Activated T-cell treated with anti-CD3 and anti-CD28 coated beads, Interleukin-2, amount 50 U/mL, for 72 hours (primary cell): ENCODE measurements at regions not wholly inside any gene's neighbourhood (a gene's known extent, or its start where the extent isn't known, plus 50 kb on each side); places are given as distances from the start of the nearest gene placed in this dataset.

Experiments used
- ATAC-seq, 2 donors: fragments of 150-1000 bp; cut with Tn5 transposase; replicated peaks in 1 of 2; 2 replicates each; pipeline ENCODE4 v1.10.0; 2021; ENCODE audit warnings: moderate library complexity in 2 of 2, mild to moderate bottlenecking in 1 of 2
- DNase-seq, 2 donors: peaks; one replicate each; pipeline ENCODE4 v3.0.0; 2021 to 2022; ENCODE audit warnings: mixed read lengths in 1 of 2
- H3K27ac Mint-ChIP-seq: one replicate; pipeline ENCODE4 v1.8.0; 2022; ENCODE audit warnings: mild to moderate bottlenecking, moderate library complexity, mixed read lengths
- H3K27me3 Mint-ChIP-seq: one replicate; pipeline ENCODE4 v1.8.0; 2022; ENCODE audit warnings: low read depth, mixed read lengths
- H3K36me3 Mint-ChIP-seq, 2 donors: one replicate each; pipeline ENCODE4 v1.8.0; 2022; ENCODE audit warnings: mixed read lengths in 2 of 2, mild to moderate bottlenecking in 1 of 2; ENCODE audit not compliant: insufficient read depth in 2 of 2
- H3K4me1 Mint-ChIP-seq: one replicate; pipeline ENCODE4 v1.8.0; 2022; ENCODE audit warnings: low read depth, mixed read lengths
- H3K4me3 Mint-ChIP-seq, 2 donors: one replicate each; pipeline ENCODE4 v1.8.0; 2022; ENCODE audit warnings: mild to moderate bottlenecking in 2 of 2, mixed read lengths in 2 of 2, moderate library complexity in 2 of 2
- H3K9me3 Mint-ChIP-seq, 2 donors: one replicate each; pipeline ENCODE4 v1.8.0; 2022; ENCODE audit warnings: mixed read lengths in 2 of 2

DNA sequence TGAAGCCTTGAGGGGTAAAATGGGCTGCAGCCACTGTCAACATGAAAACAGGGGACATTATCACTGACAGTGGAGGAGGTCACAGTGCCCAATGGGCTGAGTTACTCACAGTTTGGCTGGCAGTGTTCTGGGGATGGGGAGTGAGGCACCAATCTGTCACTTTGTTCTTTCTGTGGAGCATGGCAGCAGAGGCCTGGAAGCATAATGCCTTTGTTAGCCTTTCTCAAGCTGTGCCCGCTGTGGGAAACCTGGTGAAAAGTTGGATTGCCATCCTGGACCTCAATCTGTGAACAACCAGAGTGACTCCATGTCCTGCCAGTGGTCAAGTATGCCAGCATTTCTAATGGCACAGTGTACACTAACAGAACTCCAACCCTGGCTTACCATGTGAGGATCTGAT is 143.6 kb downstream of the OR2B2 start:
- DNase-seq (no peak), ATAC-seq (no peak)
- Mint-ChIP-seq H3K4me3 (no peak overlapping the region), H3K36me3 (no peaks in the 10 kb centered on the region), H3K4me1 (peaks cover 6% of the 10 kb centered on the region), H3K27ac (no peak overlapping the region), H3K27me3 (peaks cover 27% of the 10 kb centered on the region), H3K9me3 (no peaks in the 10 kb centered on the region)

DNA sequence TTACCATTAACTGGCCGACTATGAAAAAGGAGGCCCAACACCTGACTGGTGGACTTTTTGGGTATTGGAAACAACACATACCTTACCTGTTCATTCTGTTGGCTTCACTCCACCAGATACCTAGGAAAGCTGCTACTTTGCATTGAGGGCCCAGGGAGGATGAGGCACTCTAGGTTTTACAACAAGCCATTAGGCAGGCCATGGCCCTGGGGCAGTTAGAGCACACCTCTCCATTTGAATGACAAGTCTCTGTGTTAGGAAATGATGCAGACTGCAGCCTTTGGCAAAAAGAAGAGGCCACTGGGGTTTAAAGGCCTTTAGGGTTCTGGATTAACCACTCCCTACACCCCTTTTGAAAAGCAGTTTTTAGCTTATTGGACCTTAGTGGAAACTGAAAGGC is 144.3 kb downstream of the OR2B2 start:
- peaks cover 6% of the 10 kb centered on the region for H3K4me1 Mint-ChIP-seq
- DNase-seq (no peak), ATAC-seq (no peak)
- no peak overlapping the region for H3K4me3 Mint-ChIP-seq
- peaks cover 26% of the 10 kb centered on the region for H3K27me3 Mint-ChIP-seq
- no peak overlapping the region for H3K27ac Mint-ChIP-seq
- H3K36me3 Mint-ChIP-seq: no peaks in the 10 kb centered on the region
- no peaks in the 10 kb centered on the region for H3K9me3 Mint-ChIP-seq

DNA sequence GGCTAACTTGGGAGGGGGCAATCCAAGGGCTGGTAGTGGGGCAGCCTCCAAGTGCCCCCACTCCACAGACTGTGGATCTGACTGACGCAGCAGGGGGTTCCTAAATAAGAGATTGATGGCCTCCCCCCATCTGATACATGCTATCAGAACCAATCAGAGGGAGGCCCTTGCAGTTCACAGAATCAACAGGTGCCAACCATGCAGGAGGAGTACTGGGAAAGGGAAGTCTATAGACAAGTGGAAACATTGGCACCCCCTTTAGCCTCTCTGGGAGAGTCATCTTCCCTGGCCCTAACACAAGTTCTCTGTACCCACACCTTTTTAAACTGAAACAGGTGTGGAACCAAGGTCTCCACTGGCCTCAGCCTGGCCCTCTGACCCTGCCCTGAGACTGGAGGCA is 145.8 kb downstream of the OR2B2 start:
- H3K27me3 Mint-ChIP-seq: peaks cover 16% of the 10 kb centered on the region
- H3K9me3 Mint-ChIP-seq: no peaks in the 10 kb centered on the region
- DNase-seq (no peak), ATAC-seq (no peak)
- no peaks in the 10 kb centered on the region for H3K4me1 Mint-ChIP-seq
- H3K36me3 Mint-ChIP-seq: no peaks in the 10 kb centered on the region
- no peak overlapping the region for H3K4me3 Mint-ChIP-seq
- no peak overlapping the region for H3K27ac Mint-ChIP-seq

DNA sequence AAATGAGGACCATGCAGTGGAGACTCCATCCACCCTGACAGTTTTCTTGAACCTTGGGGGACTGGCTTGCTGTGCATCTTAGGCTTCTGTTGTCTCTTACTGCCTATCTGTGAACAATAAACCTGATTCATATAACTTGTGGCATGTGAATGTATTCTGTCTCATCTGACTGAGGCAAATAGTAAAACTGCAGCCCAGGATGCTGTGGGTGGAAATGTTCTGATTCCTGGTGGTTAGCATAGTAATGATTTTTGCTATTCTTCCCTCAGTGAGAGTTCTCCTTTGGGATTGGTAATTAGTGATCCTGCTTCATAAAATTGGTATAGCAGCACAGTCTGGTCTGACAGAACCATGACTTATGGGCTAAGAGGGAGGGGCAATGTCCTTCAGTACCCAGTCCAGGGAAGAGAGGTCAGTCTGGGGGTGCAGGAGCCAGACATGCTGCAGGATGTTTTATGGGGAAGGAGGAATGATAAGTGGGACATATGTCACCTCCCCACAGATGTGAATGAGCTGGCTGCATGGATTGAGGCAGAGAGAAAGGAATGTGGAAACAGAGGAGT is 147.1 kb downstream of the OR2B2 start:
- Mint-ChIP-seq H3K27me3 (peaks cover 6% of the 10 kb centered on the region), H3K36me3 (no peaks in the 10 kb centered on the region), H3K9me3 (no peaks in the 10 kb centered on the region), H3K4me1 (no peaks in the 10 kb centered on the region), H3K27ac (no peak overlapping the region), H3K4me3 (no peak overlapping the region)
- ATAC-seq: no peak
- no peak for DNase-seq

DNA sequence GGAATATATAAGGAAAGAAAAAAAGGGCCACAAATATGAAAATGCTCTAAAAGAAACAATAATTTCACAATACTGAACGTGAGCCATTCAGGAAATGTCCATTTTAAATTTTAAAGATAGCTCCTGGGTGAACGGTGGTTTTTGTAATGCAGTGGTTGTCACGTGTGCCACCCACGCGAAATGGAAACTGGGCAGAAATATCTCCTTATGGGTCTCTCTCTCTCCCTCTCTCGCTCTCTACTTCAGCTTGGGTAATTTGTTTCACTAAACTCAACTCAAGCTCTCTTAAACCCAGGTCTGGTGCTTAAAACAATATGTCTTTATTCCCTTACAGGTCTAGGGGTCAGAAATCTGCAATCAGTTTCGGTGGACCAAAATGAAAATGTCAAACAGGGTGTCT is 150.8 kb downstream of the OR2B2 start:
- Mint-ChIP-seq H3K9me3 (no peaks in the 10 kb centered on the region), H3K27me3 (peaks cover 6% of the 10 kb centered on the region), H3K36me3 (no peaks in the 10 kb centered on the region), H3K4me3 (peak overlapping the region; percentile 27 to 92), H3K27ac (peak overlapping the region; percentile 88), H3K4me1 (peaks cover 17% of the 10 kb centered on the region)
- peak in 1 of 2 donors; percentile 17 for ATAC-seq
- DNase-seq: peak in 1 of 2 donors; percentile 43

DNA sequence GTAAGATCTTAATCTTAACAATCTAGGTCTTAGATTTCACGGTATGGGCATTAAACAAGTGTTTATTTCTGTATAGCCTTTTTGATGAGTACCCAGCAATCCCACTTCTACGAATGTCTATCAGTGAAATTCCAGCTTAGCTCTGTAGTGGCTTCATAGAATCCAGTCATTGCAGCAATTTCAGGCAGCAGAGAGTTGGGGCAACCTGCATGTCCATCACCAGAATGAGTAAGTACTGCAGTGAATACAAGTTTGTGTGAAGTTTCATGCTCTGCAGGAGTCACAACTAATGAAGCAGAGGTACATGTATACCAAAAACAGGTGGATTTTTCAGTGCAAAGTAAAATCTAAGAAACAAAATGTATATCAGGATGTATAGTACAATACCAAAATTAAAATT is 151.7 kb downstream of the OR2B2 start:
- Mint-ChIP-seq H3K9me3 (no peaks in the 10 kb centered on the region), H3K27me3 (peaks cover 5% of the 10 kb centered on the region), H3K4me3 (peak overlapping the region in 1 of 2 donors; percentile 92)

DNA sequence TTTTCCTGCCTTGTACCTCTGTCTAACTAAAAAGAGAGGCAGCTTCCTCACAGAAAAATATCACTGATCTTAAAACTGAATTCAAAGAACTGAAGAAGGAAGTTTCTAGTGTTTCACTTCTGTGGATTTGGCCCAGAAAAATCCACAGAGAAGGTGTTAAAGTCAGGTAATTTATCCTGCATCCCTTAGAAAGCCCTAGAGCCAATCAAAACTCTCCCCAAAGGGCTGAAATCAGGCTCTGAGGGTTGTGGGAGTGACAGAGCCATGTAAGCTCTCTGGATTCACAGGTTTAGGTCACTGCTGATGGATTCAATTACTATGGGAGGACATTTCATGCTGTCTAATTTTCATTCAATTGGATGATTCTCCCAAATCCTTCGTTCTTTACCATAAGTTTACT is 152.3 kb downstream of the OR2B2 start:
- Mint-ChIP-seq H3K27ac (peak overlapping the region; percentile 78), H3K27me3 (no peaks in the 10 kb centered on the region), H3K4me1 (peaks cover 27% of the 10 kb centered on the region), H3K9me3 (no peaks in the 10 kb centered on the region), H3K36me3 (no peaks in the 10 kb centered on the region), H3K4me3 (peak overlapping the region in 1 of 2 donors; percentile 92)
- DNase-seq: no peak
- ATAC-seq: no peak

More for the DNA sequence above, 151.7 kb downstream of the OR2B2 start:
- Mint-ChIP-seq H3K27ac (peak overlapping the region; percentile 78), H3K4me1 (peaks cover 24% of the 10 kb centered on the region), H3K36me3 (no peaks in the 10 kb centered on the region)
- DNase-seq (no peak), ATAC-seq (peak in 1 of 2 donors; percentile 18)

DNA sequence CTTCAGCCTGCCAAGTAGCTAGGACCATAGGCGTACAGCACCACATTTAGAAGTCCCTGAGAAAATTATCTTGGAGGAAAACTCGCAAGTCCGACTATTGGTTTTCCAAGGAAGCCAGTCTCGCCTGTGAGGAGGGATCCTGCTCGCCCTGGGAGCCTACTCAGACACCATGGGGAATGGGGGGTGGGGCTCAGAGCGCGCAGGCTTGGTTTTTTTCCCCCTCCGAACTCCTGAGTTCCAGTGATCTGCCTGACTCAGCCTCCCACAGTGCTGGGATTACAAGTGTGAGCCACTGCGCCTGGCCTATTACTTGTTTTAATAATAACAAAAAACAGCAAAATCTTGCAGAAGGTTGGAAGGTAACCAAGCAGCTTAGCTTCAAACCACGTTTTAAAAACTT is 153.7 kb downstream of the OR2B2 start:
- no peaks in the 10 kb centered on the region for H3K36me3 Mint-ChIP-seq
- ATAC-seq: no peak
- DNase-seq: no peak
- peaks cover 39% of the 10 kb centered on the region for H3K4me1 Mint-ChIP-seq
- no peak overlapping the region for H3K27ac Mint-ChIP-seq
- peak overlapping the region; percentile 90 to 94 for H3K4me3 Mint-ChIP-seq
- H3K9me3 Mint-ChIP-seq: no peaks in the 10 kb centered on the region
- no peaks in the 10 kb centered on the region for H3K27me3 Mint-ChIP-seq

DNA sequence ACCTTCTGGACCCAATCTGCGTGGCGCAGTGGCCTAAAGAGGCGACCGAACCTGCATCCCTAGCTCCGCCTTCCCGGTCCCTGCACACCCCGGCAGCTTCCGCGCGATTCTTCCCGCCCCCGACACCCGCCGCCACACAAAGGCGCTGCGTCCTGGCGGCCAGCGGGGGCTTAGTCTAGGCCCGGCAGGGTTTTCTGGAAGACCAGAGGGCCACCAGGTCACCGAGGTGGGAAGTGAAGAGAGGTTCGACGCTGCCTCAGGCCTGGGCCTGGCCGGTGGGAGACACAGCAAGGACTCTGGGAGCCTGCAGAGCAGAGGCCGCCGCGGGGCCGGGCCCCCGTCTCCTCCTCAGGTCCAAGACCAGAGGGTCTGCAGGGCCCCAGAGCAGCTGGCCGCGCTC is 154.9 kb downstream of the OR2B2 start:
- H3K4me1 Mint-ChIP-seq: peaks cover 42% of the 10 kb centered on the region
- DNase-seq: peak; percentile 70 to 73
- H3K9me3 Mint-ChIP-seq: no peaks in the 10 kb centered on the region
- H3K36me3 Mint-ChIP-seq: peaks cover 0 to 1% of the 10 kb centered on the region in 2 donors
- H3K4me3 Mint-ChIP-seq: peak overlapping the region; percentile 90 to 94
- ATAC-seq: peak; percentile 28 to 41
- H3K27ac Mint-ChIP-seq: peak overlapping the region; percentile 68
- no peaks in the 10 kb centered on the region for H3K27me3 Mint-ChIP-seq

DNA sequence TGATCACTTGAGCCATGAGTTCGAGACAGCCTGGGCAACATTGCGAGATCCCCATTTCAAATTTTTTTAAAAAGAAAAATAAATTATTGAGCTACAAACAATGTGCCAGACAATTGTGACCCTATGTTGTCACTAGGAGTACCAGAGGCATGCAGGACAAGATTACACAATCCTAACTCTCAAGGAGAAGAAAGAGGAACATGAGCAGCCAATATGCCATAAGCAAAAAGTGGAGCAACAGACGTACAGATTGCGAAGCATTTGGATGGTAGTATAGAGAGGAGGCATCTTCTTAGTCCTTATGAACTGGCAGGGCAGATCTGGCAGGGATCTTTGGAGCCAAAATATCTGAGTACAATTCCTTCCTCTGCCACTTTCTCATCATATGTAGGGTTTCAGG is 156.4 kb downstream of the OR2B2 start:
- Mint-ChIP-seq H3K27me3 (no peaks in the 10 kb centered on the region), H3K4me3 (peak overlapping the region in 1 of 2 donors; percentile 94), H3K27ac (no peak overlapping the region), H3K9me3 (no peaks in the 10 kb centered on the region), H3K36me3 (peaks cover 0 to 2% of the 10 kb centered on the region in 2 donors), H3K4me1 (peaks cover 50% of the 10 kb centered on the region)
- DNase-seq: no peak
- ATAC-seq: no peak

DNA sequence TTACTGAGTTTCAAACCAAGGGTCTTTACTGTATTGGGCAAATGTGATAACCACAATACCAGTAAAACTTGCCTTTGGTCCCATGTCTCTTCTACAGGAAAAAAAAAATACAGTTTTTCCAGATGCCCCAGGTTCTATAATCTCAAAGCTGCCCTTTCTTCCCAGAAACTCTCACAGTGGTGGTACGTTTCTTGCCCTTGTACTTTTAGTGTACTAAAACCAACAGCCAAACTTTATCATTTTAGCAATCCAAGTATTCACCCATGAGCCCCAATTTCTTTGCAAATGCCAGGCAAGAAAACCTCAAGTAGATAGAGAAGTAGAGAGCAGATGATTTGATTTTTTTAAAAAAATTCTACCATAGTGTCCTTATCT is 157.8 kb downstream of the OR2B2 start:
- Mint-ChIP-seq H3K9me3 (no peaks in the 10 kb centered on the region), H3K27me3 (peaks cover 2% of the 10 kb centered on the region), H3K4me3 (peak overlapping the region; percentile 57 to 88), H3K36me3 (peaks cover 0 to 2% of the 10 kb centered on the region in 2 donors), H3K4me1 (peaks cover 50% of the 10 kb centered on the region), H3K27ac (no peak overlapping the region)
- no peak for ATAC-seq
- DNase-seq: no peak

DNA sequence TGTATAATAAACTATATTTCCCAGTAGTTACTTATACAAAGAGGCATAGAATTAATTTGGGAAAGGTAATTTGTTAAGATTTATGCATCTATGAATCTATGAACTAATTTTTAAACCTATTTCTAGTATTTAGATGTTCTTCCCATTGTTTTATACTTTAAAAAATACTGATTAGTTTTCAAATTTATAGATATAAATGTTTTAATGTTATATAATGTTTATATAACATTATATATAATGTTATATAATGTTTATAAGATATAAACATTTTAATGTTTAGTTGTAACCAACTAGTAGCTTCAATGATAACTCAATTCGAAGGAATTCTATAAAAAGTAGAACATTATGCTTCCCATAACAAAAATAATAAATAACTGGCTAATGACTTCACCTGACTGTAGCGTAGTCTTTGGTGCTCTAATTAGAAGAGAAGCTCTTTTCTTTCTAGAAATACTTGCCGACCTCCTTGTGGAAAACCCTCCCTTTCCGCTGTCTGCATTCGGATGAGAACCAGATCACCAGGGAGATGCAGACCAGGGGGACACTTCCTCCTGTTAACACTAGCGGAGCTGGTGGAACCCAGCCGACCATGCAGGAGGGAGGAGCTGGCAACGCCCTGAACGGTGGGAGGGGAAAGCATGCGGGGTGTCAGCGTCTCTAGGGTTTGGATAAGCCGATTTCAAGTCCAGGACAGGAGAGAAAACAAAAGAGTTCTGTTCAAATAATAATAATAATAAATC is 158.4 kb downstream of the OR2B2 start:
- peak; percentile 80 to 86 for DNase-seq
- H3K36me3 Mint-ChIP-seq: peaks cover 0 to 2% of the 10 kb centered on the region in 2 donors
- peak overlapping the region; percentile 88 to 91 for H3K4me3 Mint-ChIP-seq
- H3K27me3 Mint-ChIP-seq: peaks cover 8% of the 10 kb centered on the region
- ATAC-seq: peak; percentile 57 to 67
- no peaks in the 10 kb centered on the region for H3K9me3 Mint-ChIP-seq
- H3K4me1 Mint-ChIP-seq: peaks cover 50% of the 10 kb centered on the region
- H3K27ac Mint-ChIP-seq: peak overlapping the region; percentile 99

DNA sequence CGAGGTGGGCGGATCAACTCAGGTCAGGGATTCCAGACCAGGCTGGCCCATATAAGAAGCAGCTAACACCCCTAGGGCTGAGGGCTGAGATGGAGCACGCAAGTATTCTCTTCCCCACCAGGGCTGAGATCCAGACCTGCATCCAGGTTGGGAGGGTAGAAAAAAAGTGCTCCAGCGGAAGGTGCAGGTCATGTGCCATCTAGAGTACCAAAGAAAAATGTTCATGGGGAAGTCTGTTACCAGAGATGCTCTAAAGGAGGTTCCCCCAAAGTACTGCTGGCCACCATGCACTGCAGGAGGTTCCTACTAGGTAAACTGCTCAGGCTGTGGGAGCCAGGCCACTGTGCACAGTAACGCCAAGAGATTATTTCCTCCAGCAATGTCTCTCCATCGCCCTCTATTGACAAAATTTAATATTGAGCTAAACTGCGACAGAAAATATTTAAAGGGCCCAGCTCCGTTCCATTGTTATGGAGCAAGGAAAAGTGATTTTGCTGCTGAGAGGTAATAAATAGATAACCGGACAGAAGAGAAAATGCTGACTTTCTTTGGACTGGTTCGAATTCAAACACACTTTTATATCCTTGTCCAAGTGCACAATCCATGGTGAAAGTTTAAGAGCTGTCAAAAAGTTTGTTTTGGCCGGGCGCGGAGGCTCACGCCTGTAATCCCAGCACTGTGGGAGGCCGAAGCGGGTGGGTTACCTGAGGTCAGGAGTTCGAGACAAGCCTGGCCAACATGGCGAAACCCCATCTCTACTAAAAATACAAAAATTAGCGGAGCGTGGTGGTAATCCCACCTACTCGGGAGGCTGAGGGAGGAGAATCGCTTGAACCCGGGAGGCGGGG is 159.9 kb downstream of the OR2B2 start:
- no peaks in the 10 kb centered on the region for H3K9me3 Mint-ChIP-seq
- ATAC-seq: peak; percentile 40 to 41
- peaks cover 42% of the 10 kb centered on the region for H3K4me1 Mint-ChIP-seq
- H3K36me3 Mint-ChIP-seq: peaks cover 0 to 2% of the 10 kb centered on the region in 2 donors
- DNase-seq: peak; percentile 48
- H3K4me3 Mint-ChIP-seq: peak overlapping the region; percentile 96 to 98
- H3K27ac Mint-ChIP-seq: peak overlapping the region; percentile 98
- H3K27me3 Mint-ChIP-seq: peaks cover 20% of the 10 kb centered on the region
